ENCODE measurements at regions not wholly inside any gene's neighbourhood (a gene's known extent, or its start where the extent isn't known, plus 50 kb on each side); places are given as distances from the start of the nearest gene placed in this dataset.
"Not testable (repeated sequence)": the region's sequence is repeated elsewhere in the genome, so short reads cannot be mapped to it uniquely, and the experiment has no call there.

GRCh38 chr20:26154224-26154623 is 457.6 kb upstream of the ZNF337 start:
- Histone ChIP-seq H3K79me2 (ENCODE audit: insufficient read depth) (no peaks in the 10 kb centered on the region), H4K20me1 (ENCODE audit: insufficient read depth) (no peaks in the 10 kb centered on the region), H3K36me3 (ENCODE audit: low read depth) (no peaks in the 10 kb centered on the region), H3K9me3 (ENCODE audit: low read depth) (no peaks in the 10 kb centered on the region), H2AFZ (no peak overlapping the region), H3K27ac (no peak overlapping the region), H3K4me1 (ENCODE audit: insufficient read depth) (no peaks in the 10 kb centered on the region), H3K9me2 (ENCODE audit: insufficient read depth) (no peaks in the 10 kb centered on the region), H3K4me2 (ENCODE audit: unreplicated experiment) (no peak overlapping the region), H3K27me3 (replicated peaks; ENCODE audit: insufficient read depth) (no peaks in the 10 kb centered on the region), H3F3A (ENCODE audit: insufficient read depth) (no peaks in the 10 kb centered on the region), H3K4me3 (no peak overlapping the region), H3K9ac (no peak overlapping the region)
- no peak for DNase-seq
- 49 to 54% methylated on average over 3 of the region's 3 CpGs for WGBS, 2 experiments (ENCODE audit: low coverage in 1 of 2, low lambda C conversion rate in 2 of 2, missing lambda C conversion rate in 2 of 2)
- in situ Hi-C loops (cut with MboI) = loop anchor here (25.0 kb wide), 2 partner anchors 492 to 792 kb away; no protein-coding TSS in a partner anchor
- TF ChIP-seq EZH2phosphoT487 (IDR thresholded peaks at IDR 0.05; ENCODE audit: insufficient read depth, low read depth) (no peak), EZH2 (IDR thresholded peaks at IDR 0.05; ENCODE audit: insufficient read depth, poor library complexity, severe bottlenecking) (no peak)

GRCh38 chr20:26135325-26136110 is 438.9 kb upstream of the ZNF337 start:
- Histone ChIP-seq H4K20me1 (ENCODE audit: insufficient read depth) (no peaks in the 10 kb centered on the region), H3K27ac (no peak overlapping the region), H3K9me2 (ENCODE audit: insufficient read depth) (no peaks in the 10 kb centered on the region), H3K9me3 (ENCODE audit: low read depth) (no peaks in the 10 kb centered on the region), H3K9ac (no peak overlapping the region), H3K36me3 (ENCODE audit: low read depth) (no peaks in the 10 kb centered on the region), H2AFZ (no peak overlapping the region), H3K27me3 (replicated peaks; ENCODE audit: insufficient read depth) (no peaks in the 10 kb centered on the region), H3K4me3 (no peak overlapping the region), H3K4me1 (ENCODE audit: insufficient read depth) (no peaks in the 10 kb centered on the region), H3K4me2 (ENCODE audit: unreplicated experiment) (no peak overlapping the region), H3F3A (ENCODE audit: insufficient read depth) (no peaks in the 10 kb centered on the region), H3K79me2 (ENCODE audit: insufficient read depth) (no peaks in the 10 kb centered on the region)
- TF ChIP-seq EZH2phosphoT487 (IDR thresholded peaks at IDR 0.05; ENCODE audit: insufficient read depth, low read depth) = no peak
- in situ Hi-C loops (cut with MboI) = no loop called here
- 69 to 72% methylated on average over 19 of the region's 19 CpGs for WGBS, 2 experiments (ENCODE audit: low coverage in 1 of 2, low lambda C conversion rate in 2 of 2, missing lambda C conversion rate in 2 of 2)
- no peak for DNase-seq

DNA sequence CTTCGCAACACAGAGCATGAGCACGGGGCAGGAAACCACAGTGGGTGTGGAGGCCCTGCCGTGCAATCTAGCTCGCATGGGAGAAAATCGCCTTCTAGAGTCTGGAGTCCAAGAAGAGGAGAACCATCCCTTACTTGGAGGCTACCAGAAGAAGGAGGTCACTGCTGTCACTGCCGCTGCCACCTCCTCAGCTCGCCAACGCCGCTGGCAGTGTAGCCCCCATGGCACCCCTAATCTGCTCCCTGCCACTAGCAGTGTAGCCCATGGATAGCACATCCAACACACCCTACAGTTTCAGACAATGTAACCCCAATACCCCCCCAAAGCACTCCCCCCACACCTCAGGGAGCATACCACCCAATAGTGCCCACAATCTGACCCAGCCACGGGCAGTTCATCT is 438.0 kb upstream of the ZNF337 start:
- Histone ChIP-seq H3K79me2 (ENCODE audit: insufficient read depth) (no peaks in the 10 kb centered on the region), H3K4me3 (no peak overlapping the region), H3K4me2 (ENCODE audit: unreplicated experiment) (no peak overlapping the region), H3K27me3 (replicated peaks; ENCODE audit: insufficient read depth) (no peaks in the 10 kb centered on the region), H3K9me3 (ENCODE audit: low read depth) (no peaks in the 10 kb centered on the region), H2AFZ (no peak overlapping the region), H3F3A (ENCODE audit: insufficient read depth) (no peaks in the 10 kb centered on the region), H4K20me1 (ENCODE audit: insufficient read depth) (no peaks in the 10 kb centered on the region), H3K9ac (no peak overlapping the region), H3K27ac (no peak overlapping the region), H3K9me2 (ENCODE audit: insufficient read depth) (no peaks in the 10 kb centered on the region), H3K36me3 (ENCODE audit: low read depth) (no peaks in the 10 kb centered on the region), H3K4me1 (ENCODE audit: insufficient read depth) (no peaks in the 10 kb centered on the region)
- TF ChIP-seq EZH2phosphoT487 (IDR thresholded peaks at IDR 0.05; ENCODE audit: insufficient read depth, low read depth) (no peak), EZH2 (IDR thresholded peaks at IDR 0.05; ENCODE audit: insufficient read depth, poor library complexity, severe bottlenecking) (no peak)
- DNase-seq = no peak
- 55 to 69% methylated on average over 8 to 10 of the region's 10 CpGs for WGBS, 2 experiments (ENCODE audit: low coverage in 1 of 2, low lambda C conversion rate in 2 of 2, missing lambda C conversion rate in 2 of 2)
- in situ Hi-C loops (cut with MboI) = no loop called here

DNA sequence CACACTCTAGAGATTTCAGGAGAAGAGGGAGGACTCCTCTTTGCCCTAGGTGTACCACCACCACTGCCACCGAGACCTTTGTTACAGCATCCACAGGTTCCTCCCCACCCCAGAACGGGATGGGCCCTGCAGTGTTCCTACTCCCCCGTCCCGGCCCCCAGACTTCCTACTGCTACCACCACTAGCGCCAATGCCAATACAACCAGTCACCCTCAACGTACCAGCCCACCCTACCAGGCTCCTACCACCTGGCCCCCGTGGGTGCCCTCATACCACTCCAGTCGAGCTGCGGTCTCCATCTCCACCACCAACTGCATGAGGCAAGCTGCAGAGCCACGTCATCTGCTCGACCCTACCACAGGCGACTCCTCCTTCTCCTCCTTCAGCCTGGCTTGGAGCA is 437.1 kb upstream of the ZNF337 start:
- H3K4me2 ChIP-seq (ENCODE audit: unreplicated experiment); H3K79me2 ChIP-seq (ENCODE audit: insufficient read depth); H3K9ac ChIP-seq; H3K9me3 ChIP-seq (ENCODE audit: low read depth); H3K9me2 ChIP-seq (ENCODE audit: insufficient read depth); H2AFZ ChIP-seq; H3K36me3 ChIP-seq (ENCODE audit: low read depth); in situ Hi-C loops (cut with MboI); H3K4me3 ChIP-seq; H3K27ac ChIP-seq; H4K20me1 ChIP-seq (ENCODE audit: insufficient read depth); H3K4me1 ChIP-seq (ENCODE audit: insufficient read depth); DNase-seq; H3F3A ChIP-seq (ENCODE audit: insufficient read depth); H3K27me3 ChIP-seq (replicated peaks; ENCODE audit: insufficient read depth): not testable (repeated sequence)
- 48 to 52% methylated on average over 12 of the region's 12 CpGs for WGBS, 2 experiments (ENCODE audit: low coverage in 1 of 2, low lambda C conversion rate in 2 of 2, missing lambda C conversion rate in 2 of 2)

DNA sequence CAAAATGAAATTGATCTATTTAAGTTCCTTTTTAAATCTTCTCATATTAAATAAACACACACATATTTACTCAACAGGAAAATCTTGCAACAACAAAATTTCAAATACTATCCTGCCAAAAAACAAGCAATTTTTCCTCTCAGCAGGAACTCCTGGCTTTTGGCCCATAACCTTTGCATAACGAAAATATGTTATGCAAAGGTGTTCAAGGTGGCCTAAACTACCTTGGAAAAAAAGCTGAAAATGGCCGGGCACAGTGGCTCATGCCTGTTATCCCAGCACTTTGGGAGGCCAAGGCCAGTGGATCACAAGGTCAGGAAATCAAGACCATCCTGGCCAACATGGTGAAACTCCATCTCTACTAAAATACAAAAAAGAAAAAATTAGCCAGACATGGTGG is 424.3 kb upstream of the ZNF337 start:
- H3K4me2 ChIP-seq (ENCODE audit: unreplicated experiment); H3K27ac ChIP-seq; H3K9ac ChIP-seq; H3K27me3 ChIP-seq (replicated peaks; ENCODE audit: insufficient read depth); H3K4me1 ChIP-seq (ENCODE audit: insufficient read depth); H3K4me3 ChIP-seq; DNase-seq; H3K9me3 ChIP-seq (ENCODE audit: low read depth); H4K20me1 ChIP-seq (ENCODE audit: insufficient read depth); H3K79me2 ChIP-seq (ENCODE audit: insufficient read depth); H3K36me3 ChIP-seq (ENCODE audit: low read depth); H3K9me2 ChIP-seq (ENCODE audit: insufficient read depth); H2AFZ ChIP-seq; in situ Hi-C loops (cut with MboI); H3F3A ChIP-seq (ENCODE audit: insufficient read depth): not testable (repeated sequence)
- whole genome bisulfite sequencing, 2 experiments (ENCODE audit: low coverage in 1 of 2, low lambda C conversion rate in 2 of 2, missing lambda C conversion rate in 2 of 2) = 36 to 44% methylated on average over 2 of the region's 2 CpGs

GRCh38 chr20:26094498-26094897 is 397.8 kb upstream of the ZNF337 start:
- WGBS, 2 experiments (ENCODE audit: low coverage in 1 of 2, low lambda C conversion rate in 2 of 2, missing lambda C conversion rate in 2 of 2) = 11 to 29% methylated on average over 1 of the region's 1 CpG
- H3K9me3 ChIP-seq (ENCODE audit: low read depth); H4K20me1 ChIP-seq (ENCODE audit: insufficient read depth); H3F3A ChIP-seq (ENCODE audit: insufficient read depth); H3K4me3 ChIP-seq; H3K9me2 ChIP-seq (ENCODE audit: insufficient read depth); in situ Hi-C loops (cut with MboI); H3K4me1 ChIP-seq (ENCODE audit: insufficient read depth); H3K4me2 ChIP-seq (ENCODE audit: unreplicated experiment); H3K9ac ChIP-seq; H3K27me3 ChIP-seq (replicated peaks; ENCODE audit: insufficient read depth); H2AFZ ChIP-seq; H3K27ac ChIP-seq; H3K36me3 ChIP-seq (ENCODE audit: low read depth); H3K79me2 ChIP-seq (ENCODE audit: insufficient read depth); DNase-seq: not testable (repeated sequence)

GRCh38 chr20:26091921-26092320 is 395.3 kb upstream of the ZNF337 start:
- H3K79me2 ChIP-seq (ENCODE audit: insufficient read depth); H3K4me2 ChIP-seq (ENCODE audit: unreplicated experiment); H3K36me3 ChIP-seq (ENCODE audit: low read depth); H3K27ac ChIP-seq; H2AFZ ChIP-seq; H3K9me2 ChIP-seq (ENCODE audit: insufficient read depth); H3K27me3 ChIP-seq (replicated peaks; ENCODE audit: insufficient read depth); in situ Hi-C loops (cut with MboI); DNase-seq; H3F3A ChIP-seq (ENCODE audit: insufficient read depth); H3K9ac ChIP-seq; H3K4me3 ChIP-seq; H4K20me1 ChIP-seq (ENCODE audit: insufficient read depth); H3K9me3 ChIP-seq (ENCODE audit: low read depth); H3K4me1 ChIP-seq (ENCODE audit: insufficient read depth): not testable (repeated sequence)
- WGBS, 2 experiments (ENCODE audit: low coverage in 1 of 2, low lambda C conversion rate in 2 of 2, missing lambda C conversion rate in 2 of 2) = 45 to 51% methylated on average over 7 of the region's 7 CpGs

Data from GM23248 (cell line).